Panc1 (cell line): ENCODE measurements at regions not wholly inside any gene's neighbourhood (a gene's known extent, or its start where the extent isn't known, plus 50 kb on each side); places are given as distances from the start of the nearest gene placed in this dataset.

Experiments used
- ATAC-seq: fragments of 200-7000 bp; cut with Tn5 transposase; 2 replicates; pipeline ENCODE4 v1.9.1; 2020; ENCODE audit warnings: mild to moderate bottlenecking, moderate library complexity
- BruUV-seq: library from RNA; stranded (reverse); fragments of 400-500 nt; replicated peaks from 2 replicates; lab custom pipeline; 2021; lab: Mats Ljungman, UMichigan
- CTCF ChIA-PET: fragments of 300-600 bp; sonication (Branson Sonifier 250); formaldehyde crosslinking; loops from one replicate; lab custom pipeline; 2022; ENCODE audit warnings: antibody characterized with exemption; lab: Charles Lee
- POLR2A ChIA-PET: fragments of 300-600 bp; sonication (Branson Sonifier 250); formaldehyde crosslinking; loops from one replicate; lab custom pipeline; 2022; ENCODE audit warnings: antibody characterized with exemption; lab: Charles Lee
- DNase-seq: peaks from one replicate; pipeline ENCODE4 v3.0.0-alpha.2; 2010; ENCODE audit warnings: low read depth, low spot score
- H3K27ac ChIP-seq: 2 replicates; pipeline ENCODE4 v1.5.1; 2011; ENCODE audit warnings: mild to moderate bottlenecking, low read length, inconsistent platforms
- H3K27me3 ChIP-seq: fragments of 200-500 bp; sonication (Bioruptor generic); 2 replicates; pipeline ENCODE4 v1.6.0; 2014; ENCODE audit warnings: low read length, inconsistent platforms; ENCODE audit not compliant: control insufficient read depth, insufficient read depth
- H3K36me3 ChIP-seq: fragments of 200-500 bp; sonication (Bioruptor generic); 2 replicates; pipeline ENCODE4 v1.5.1; 2014; ENCODE audit warnings: inconsistent platforms, mild to moderate bottlenecking, low read length, moderate library complexity; ENCODE audit not compliant: control insufficient read depth, insufficient read depth
- H3K4me1 ChIP-seq: 2 replicates; pipeline ENCODE4 v1.5.1; 2011; ENCODE audit warnings: inconsistent platforms, mild to moderate bottlenecking, low read length, moderate library complexity; ENCODE audit not compliant: control insufficient read depth, insufficient read depth
- H3K4me3 ChIP-seq, 2 experiments: 2 replicates each; pipeline ENCODE4 v1.5.1; 2011 to 2012; ENCODE audit warnings: low read depth in 2 of 2, low read length in 2 of 2, mild to moderate bottlenecking in 2 of 2, inconsistent platforms in 1 of 2, moderate library complexity in 1 of 2
- H3K9me3 ChIP-seq: fragments of 200-500 bp; sonication (Bioruptor generic); 2 replicates; pipeline ENCODE4 v1.5.1; 2014; ENCODE audit warnings: low read depth, mild to moderate bottlenecking, inconsistent platforms, low read length, moderate library complexity; ENCODE audit not compliant: control insufficient read depth, insufficient read depth
- POLR2AphosphoS5 ChIP-seq: IDR thresholded peaks from 2 replicates; pipeline ENCODE4 v1.6.1; 2012; ENCODE audit warnings: mild to moderate bottlenecking, low read depth, low read length, moderate library complexity
- REST ChIP-seq, 2 experiments: IDR thresholded peaks; 2 replicates each; pipeline ENCODE4 v1.6.1; 2011 to 2012; ENCODE audit warnings: low read depth in 2 of 2, control low read depth in 1 of 2, low read length in 1 of 2, mild to moderate bottlenecking in 1 of 2, moderate library complexity in 1 of 2; ENCODE audit not compliant: insufficient read depth in 1 of 2
- SIN3A ChIP-seq: IDR thresholded peaks from 2 replicates; pipeline ENCODE4 v1.6.1; 2012; ENCODE audit warnings: low read depth, mild to moderate bottlenecking, low read length, moderate library complexity, borderline replicate concordance; ENCODE audit not compliant: insufficient read depth
- TCF7L2 ChIP-seq: IDR thresholded peaks from 2 replicates; pipeline ENCODE4 v1.6.1; 2011; ENCODE audit warnings: mild to moderate bottlenecking, low read depth, low read length, inconsistent platforms
- in situ Hi-C: cut with HindIII; loops from 2 replicates; pipeline ENCODE4 v1.10.0; 2016; ENCODE audit warnings: low sequenced_read_pairs, low pct_unique_long_range_greater_than_20kb
- intact Hi-C: fragments of 100-400 bp; cut with micrococcal nuclease; formaldehyde crosslinking; loops from one replicate; pipeline ENCODE4 v1.10.0; 2022; ENCODE audit not compliant: unreplicated experiment
- TF ChIP-seq, protein P1 (sequence below): fragments of 450-650 bp; IDR thresholded peaks from 2 replicates; pipeline ENCODE4 v1.5.1; 2017; ENCODE audit warnings: mild to moderate bottlenecking

GRCh38 chr20:47953471-47953870, 168.2 kb upstream of the SULF2 start:
- Histone ChIP-seq H3K9me3 (no peaks in the 10 kb centered on the region), H3K4me3 (no peak overlapping the region), H3K27me3 (no peaks in the 10 kb centered on the region), H3K27ac (no peak overlapping the region), H3K36me3 (no peaks in the 10 kb centered on the region), H3K4me1 (no peaks in the 10 kb centered on the region)
- POLR2A ChIA-PET: no interaction called here
- no peak for DNase-seq
- no TSS peak for BruUV-seq
- TF ChIP-seq, protein P1, sequence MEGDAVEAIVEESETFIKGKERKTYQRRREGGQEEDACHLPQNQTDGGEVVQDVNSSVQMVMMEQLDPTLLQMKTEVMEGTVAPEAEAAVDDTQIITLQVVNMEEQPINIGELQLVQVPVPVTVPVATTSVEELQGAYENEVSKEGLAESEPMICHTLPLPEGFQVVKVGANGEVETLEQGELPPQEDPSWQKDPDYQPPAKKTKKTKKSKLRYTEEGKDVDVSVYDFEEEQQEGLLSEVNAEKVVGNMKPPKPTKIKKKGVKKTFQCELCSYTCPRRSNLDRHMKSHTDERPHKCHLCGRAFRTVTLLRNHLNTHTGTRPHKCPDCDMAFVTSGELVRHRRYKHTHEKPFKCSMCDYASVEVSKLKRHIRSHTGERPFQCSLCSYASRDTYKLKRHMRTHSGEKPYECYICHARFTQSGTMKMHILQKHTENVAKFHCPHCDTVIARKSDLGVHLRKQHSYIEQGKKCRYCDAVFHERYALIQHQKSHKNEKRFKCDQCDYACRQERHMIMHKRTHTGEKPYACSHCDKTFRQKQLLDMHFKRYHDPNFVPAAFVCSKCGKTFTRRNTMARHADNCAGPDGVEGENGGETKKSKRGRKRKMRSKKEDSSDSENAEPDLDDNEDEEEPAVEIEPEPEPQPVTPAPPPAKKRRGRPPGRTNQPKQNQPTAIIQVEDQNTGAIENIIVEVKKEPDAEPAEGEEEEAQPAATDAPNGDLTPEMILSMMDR: no peak
- TF ChIP-seq POLR2AphosphoS5: no peak
- no peak for TF ChIP-seq SIN3A
- no peak for TF ChIP-seq TCF7L2
- no peak for TF ChIP-seq REST (IDR thresholded peaks at IDR 0.05; ENCODE audit: insufficient read depth in 1 of 2, low read depth in 2 of 2, low read length in 1 of 2)
- intact Hi-C loops (no loop called here), in situ Hi-C loops (no loop called here)
- ATAC-seq: no peak
- CTCF ChIA-PET: no interaction called here

- DNase-seq (no peak), ATAC-seq (no peak)
- no peak overlapping the region for H3K27ac ChIP-seq
- H3K4me3 ChIP-seq: no peak overlapping the region
- intact Hi-C loops: no loop called here
- H3K36me3 ChIP-seq: no peaks in the 10 kb centered on the region
- H3K4me1 ChIP-seq: no peaks in the 10 kb centered on the region
- no peaks in the 10 kb centered on the region for H3K9me3 ChIP-seq
- POLR2A ChIA-PET: no interaction called here
- CTCF ChIA-PET: no interaction called here
- no peaks in the 10 kb centered on the region for H3K27me3 ChIP-seq
- in situ Hi-C loops: no loop called here
- no TSS peak for BruUV-seq
- TF ChIP-seq TCF7L2: no peak
- TF ChIP-seq, protein P1: no peak
- no peak for TF ChIP-seq POLR2AphosphoS5
- no peak for TF ChIP-seq SIN3A
- no peak for TF ChIP-seq REST (IDR thresholded peaks at IDR 0.05; ENCODE audit: insufficient read depth in 1 of 2, low read depth in 2 of 2, low read length in 1 of 2)
These were observed 166.8 kb upstream of the SULF2 start for GRCh38 chr20:47952023-47952564.
